Thyroid gland (tissue), 4 donors: ENCODE measurements at regions not wholly inside any gene's neighbourhood (a gene's known extent, or its start where the extent isn't known, plus 50 kb on each side); places are given as distances from the start of the nearest gene placed in this dataset.

ENCODE experiments used
- DNase-seq, 2 donors: peaks; one replicate each; pipeline ENCODE4 v3.0.0-alpha.2; 2019
- H3K27ac ChIP-seq, 3 donors: fragments of 200-600 bp; sonication (generic); 1 replicate in 2 of 3; 2 replicates in 1 of 3; pipeline ENCODE4 v1.5.1; 2016 to 2019; ENCODE audit warnings: mild to moderate bottlenecking in 1 of 3, moderate library complexity in 1 of 3
- H3K27me3 ChIP-seq: fragments of 200-600 bp; sonication (generic); one replicate; pipeline ENCODE4 v1.5.1; 2019
- H3K36me3 ChIP-seq, 2 donors: fragments of 200-600 bp; sonication (generic); one replicate each; pipeline ENCODE4 v1.5.1; 2016 to 2019
- H3K4me1 ChIP-seq, 2 donors: fragments of 200-600 bp; sonication (generic); one replicate each; pipeline ENCODE4 v1.5.1; 2017 to 2019
- H3K4me3 ChIP-seq, 3 donors: fragments of 200-600 bp; sonication (generic); replicated peaks in 1 of 3; 1 replicate in 2 of 3; 2 replicates in 1 of 3; pipeline ENCODE4 v1.5.1; 2016; ENCODE audit warnings: mild to moderate bottlenecking in 1 of 3
- H3K9me3 ChIP-seq: fragments of 200-600 bp; sonication (generic); one replicate; pipeline ENCODE4 v1.5.1; 2017
- CTCF ChIP-seq, 6 experiments: fragments of 200-600 bp in 3 of 6; fragments of 450-650 bp in 3 of 6; sonication (generic) in 3 of 6; IDR thresholded peaks; one replicate each; pipeline ENCODE4 v1.5.1; 2016 to 2019; ENCODE audit warnings: antibody characterized with exemption in 6 of 6, mild to moderate bottlenecking in 2 of 6, inconsistent platforms in 1 of 6, moderate library complexity in 1 of 6
- POLR2A ChIP-seq, 2 donors: fragments of 450-650 bp; IDR thresholded peaks; one replicate each; pipeline ENCODE4 v1.6.1; 2017; ENCODE audit warnings: antibody characterized with exemption in 2 of 2, mild to moderate bottlenecking in 2 of 2, moderate library complexity in 1 of 2
- WGBS, 2 donors: methylation state at CpG; one replicate each; pipeline ENCODE4 v1.1.5; 2017; 5-methylcytosine and 5-hydroxymethylcytosine counted together
- intact Hi-C: fragments of 100-400 bp; cut with DNase I; formaldehyde crosslinking; loops from one replicate; pipeline ENCODE4 v1.15.1; 2023

GRCh38 chr4:81564025-81564424, 92.3 kb upstream of the RASGEF1B start:
- WGBS, 2 donors: 90 to 92% methylated on average over 3 of the region's 3 CpGs
- Histone ChIP-seq H3K4me1 (peaks cover 0 to 7% of the 10 kb centered on the region in 2 donors), H3K27ac (no peak overlapping the region), H3K36me3 (no peaks in the 10 kb centered on the region), H3K27me3 (no peaks in the 10 kb centered on the region), H3K9me3 (no peaks in the 10 kb centered on the region), H3K4me3 (no peak overlapping the region)
- DNase-seq: no peak
- no peak for TF ChIP-seq CTCF (IDR thresholded peaks at IDR 0.05)
- TF ChIP-seq POLR2A (IDR thresholded peaks at IDR 0.05): no peak
- intact Hi-C loops: no loop called here

DNA sequence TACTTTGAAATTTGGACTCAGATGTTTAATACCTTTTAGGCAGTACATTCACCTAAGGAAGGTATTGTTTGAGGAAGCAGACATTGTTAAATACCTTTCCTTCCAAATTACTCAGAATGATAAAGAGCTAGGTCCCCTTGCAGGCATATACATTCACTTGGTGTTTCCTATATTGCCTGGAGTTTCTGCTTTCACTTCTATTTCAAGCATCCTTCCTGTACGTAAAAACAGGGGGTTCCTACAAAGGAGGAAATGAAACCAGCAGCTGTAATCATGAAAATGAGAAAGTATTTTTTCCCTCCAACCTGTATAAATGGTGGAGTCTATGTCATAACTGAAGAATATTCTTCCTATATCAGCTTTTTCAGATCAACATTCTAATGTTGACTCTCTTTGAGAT, 90.4 kb upstream of the RASGEF1B start:
- DNase-seq: no peak
- H3K4me1 ChIP-seq: peaks cover 0 to 7% of the 10 kb centered on the region in 2 donors
- no peak overlapping the region for H3K4me3 ChIP-seq
- no peak for TF ChIP-seq CTCF (IDR thresholded peaks at IDR 0.05)
- no peak for TF ChIP-seq POLR2A (IDR thresholded peaks at IDR 0.05)
- intact Hi-C loops: no loop called here
- H3K27ac ChIP-seq: no peak overlapping the region
- no peaks in the 10 kb centered on the region for H3K36me3 ChIP-seq
- no peaks in the 10 kb centered on the region for H3K9me3 ChIP-seq
- H3K27me3 ChIP-seq: no peaks in the 10 kb centered on the region
- WGBS, 2 donors: 71 to 85% methylated on average over 1 of the region's 1 CpG

- H3K36me3 ChIP-seq: no peaks in the 10 kb centered on the region
- no peak for DNase-seq
- no peak overlapping the region for H3K27ac ChIP-seq
- peaks cover 0 to 1% of the 10 kb centered on the region in 2 donors for H3K4me1 ChIP-seq
- no peaks in the 10 kb centered on the region for H3K9me3 ChIP-seq
- intact Hi-C loops: no loop called here
- TF ChIP-seq CTCF (IDR thresholded peaks at IDR 0.05) (no peak), POLR2A (IDR thresholded peaks at IDR 0.05) (no peak)
- H3K27me3 ChIP-seq: no peaks in the 10 kb centered on the region
- H3K4me3 ChIP-seq: no peak overlapping the region
These were observed 85.6 kb upstream of the RASGEF1B start for GRCh38 chr4:81557306-81557705.

DNA sequence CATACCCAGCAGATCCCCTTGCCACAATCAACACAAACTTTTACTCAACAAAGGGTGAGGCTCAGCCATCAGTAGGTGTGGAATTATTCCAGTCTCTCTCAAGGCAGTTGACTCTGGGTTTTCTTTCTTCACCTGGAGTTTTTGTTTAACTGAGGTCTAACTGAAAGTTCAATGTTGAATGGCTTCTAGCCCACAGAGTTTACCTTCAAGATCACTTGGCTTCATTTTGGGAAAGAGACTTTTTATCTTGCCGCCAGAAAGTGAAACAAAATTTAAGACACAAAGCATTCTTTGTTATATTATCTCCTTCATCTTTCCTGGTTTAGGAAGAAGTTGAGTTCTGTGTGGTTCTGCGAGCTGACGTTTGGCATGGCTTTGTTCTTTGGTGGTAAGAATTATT, 83.8 kb upstream of the RASGEF1B start:
- DNase-seq: no peak
- Histone ChIP-seq H3K9me3 (no peaks in the 10 kb centered on the region), H3K36me3 (no peaks in the 10 kb centered on the region), H3K27me3 (no peaks in the 10 kb centered on the region), H3K4me3 (no peak overlapping the region), H3K27ac (no peak overlapping the region), H3K4me1 (peaks cover 7 to 11% of the 10 kb centered on the region in 2 donors)
- no peak for TF ChIP-seq POLR2A (IDR thresholded peaks at IDR 0.05)
- TF ChIP-seq CTCF (IDR thresholded peaks at IDR 0.05): no peak
- 37 to 47% methylated on average over 3 of the region's 3 CpGs for WGBS, 2 donors
- intact Hi-C loops: no loop called here

GRCh38 chr4:81552086-81552485, 80.4 kb upstream of the RASGEF1B start:
- Histone ChIP-seq H3K36me3 (no peaks in the 10 kb centered on the region), H3K4me1 (peaks cover 7 to 12% of the 10 kb centered on the region in 2 donors), H3K4me3 (no peak overlapping the region), H3K27me3 (no peaks in the 10 kb centered on the region), H3K27ac (no peak overlapping the region), H3K9me3 (no peaks in the 10 kb centered on the region)
- no peak for TF ChIP-seq CTCF (IDR thresholded peaks at IDR 0.05)
- TF ChIP-seq POLR2A (IDR thresholded peaks at IDR 0.05): no peak
- 71 to 80% methylated on average over 1 of the region's 1 CpG for WGBS, 2 donors
- intact Hi-C loops: no loop called here
- DNase-seq: no peak
